Inflammatory macrophage treated with lipopolysaccharide for 1 hour (primary cell): ENCODE measurements at regions not wholly inside any gene's neighbourhood (a gene's known extent, or its start where the extent isn't known, plus 50 kb on each side); places are given as distances from the start of the nearest gene placed in this dataset.

Experiments
- DNase-seq, 2 donors: peaks; one replicate each; pipeline ENCODE4 v3.0.0-alpha.2; 2020 to 2022

GRCh38 chr2:898319-898718 lies 52.3 kb upstream of the SNTG2 start:
- DNase-seq, result no peak

GRCh38 chr2:897091-897490 lies 53.6 kb upstream of the SNTG2 start:
- DNase-seq, result no peak

- DNase-seq, result no peak
These were observed 57.3 kb upstream of the SNTG2 start for GRCh38 chr2:893311-893710.

- no peak for DNase-seq
These were observed 57.8 kb upstream of the SNTG2 start for GRCh38 chr2:892892-893291.

GRCh38 chr2:892401-892800 lies 58.2 kb upstream of the SNTG2 start:
- DNase-seq, result no peak

GRCh38 chr2:891734-892133 lies 58.9 kb upstream of the SNTG2 start:
- no peak for DNase-seq

GRCh38 chr2:890791-891190 lies 59.9 kb upstream of the SNTG2 start:
- DNase-seq, result no peak

- no peak for DNase-seq
These were observed 60.4 kb upstream of the SNTG2 start for GRCh38 chr2:890214-890613.

GRCh38 chr2:888906-889566 lies 61.6 kb upstream of the SNTG2 start:
- no peak for DNase-seq

- no peak for DNase-seq
These were observed 62.3 kb upstream of the SNTG2 start for GRCh38 chr2:888211-888801.

- no peak for DNase-seq
These were observed 63.0 kb upstream of the SNTG2 start for GRCh38 chr2:887639-888038.

GRCh38 chr2:886072-887022 lies 64.3 kb upstream of the SNTG2 start:
- DNase-seq, result no peak

GRCh38 chr2:885230-886071 lies 65.2 kb upstream of the SNTG2 start:
- no peak for DNase-seq

GRCh38 chr2:883803-884748 lies 66.6 kb upstream of the SNTG2 start:
- DNase-seq, result no peak

- no peak for DNase-seq
These were observed 67.3 kb upstream of the SNTG2 start for GRCh38 chr2:883260-883802.

GRCh38 chr2:881204-881918 lies 69.3 kb upstream of the SNTG2 start:
- no peak for DNase-seq

GRCh38 chr2:880201-880970 lies 70.3 kb upstream of the SNTG2 start:
- no peak for DNase-seq

GRCh38 chr2:879540-879939 lies 71.1 kb upstream of the SNTG2 start:
- no peak for DNase-seq

GRCh38 chr2:878245-878930 lies 72.3 kb upstream of the SNTG2 start:
- DNase-seq, result no peak
